ENCODE measurements at regions not wholly inside any gene's neighbourhood (a gene's known extent, or its start where the extent isn't known, plus 50 kb on each side); places are given as distances from the start of the nearest gene placed in this dataset.

- H4K8ac ChIP-seq (ENCODE audit: low read depth in 2 of 2, low read length in 2 of 2) = no peak overlapping the region
- no TSS peak for BruUV-seq (replicated peaks)
- dilution Hi-C loops (cut with HindIII; ENCODE audit: low sequenced_read_pairs, unreplicated experiment) (no loop called here), in situ Hi-C loops (cut with MboI; ENCODE audit: low sequenced_read_pairs) (no loop called here), intact Hi-C loops (cut with micrococcal nuclease) (no loop called here)
- 93% methylated on average over 3 of the region's 10 CpGs; no CpG with 5 or more reads in 1 of the 2 experiments for WGBS, 2 experiments (ENCODE audit: extremely low coverage in 2 of 2, insufficient read length in 1 of 2)
- H2AFZ ChIP-seq (replicated peaks; ENCODE audit: low read length, poor library complexity) = no peak overlapping the region
- ATAC-seq (ENCODE audit: low read depth) (no peak), DNase-seq (no peak)
- no peak overlapping the region for H3K23ac ChIP-seq (ENCODE audit: low read depth, low read length)
- no peak overlapping the region for H2BK15ac ChIP-seq (ENCODE audit: low read depth, low read length)
- no peak overlapping the region for H3K27ac ChIP-seq (ENCODE audit: insufficient read depth, low read length)
- H2AK5ac ChIP-seq (ENCODE audit: low read depth, low read length) = no peak overlapping the region
- no peak overlapping the region for H3K14ac ChIP-seq (replicated peaks; ENCODE audit: low read depth, low read length)
- no peaks in the 10 kb centered on the region for H3K36me3 ChIP-seq (ENCODE audit: control insufficient read depth, insufficient read depth, low read length)
- no peak overlapping the region for H2BK5ac ChIP-seq (ENCODE audit: low read depth, low read length, poor library complexity, severe bottlenecking)
- H3K4me3 ChIP-seq (ENCODE audit: insufficient read depth, low read depth, low read length) = no peak overlapping the region
- no peak overlapping the region for H4K91ac ChIP-seq (ENCODE audit: insufficient read depth, low read depth, low read length)
- H3K4ac ChIP-seq (ENCODE audit: low read depth, low read length) = no peak overlapping the region
- H3K79me1 ChIP-seq (ENCODE audit: low read depth in 1 of 2, low read length in 2 of 2) = no peaks in the 10 kb centered on the region
- H3K9ac ChIP-seq (ENCODE audit: low read depth, low read length) = no peak overlapping the region
- TF ChIP-seq FOS (IDR thresholded peaks at IDR 0.05; ENCODE audit: low read depth, low read length) (no peak), NFE2L2 (IDR thresholded peaks at IDR 0.05; ENCODE audit: low read depth, low read length) (no peak), RFX5 (IDR thresholded peaks at IDR 0.05; ENCODE audit: low read depth, low read length) (no peak), RAD21 (IDR thresholded peaks at IDR 0.05; ENCODE audit: low read length) (no peak), ELK1 (IDR thresholded peaks at IDR 0.05; ENCODE audit: borderline replicate concordance, low read depth, low read length) (no peak), BHLHE40 (IDR thresholded peaks at IDR 0.05; ENCODE audit: low read depth, low read length) (no peak), CHD1 (IDR thresholded peaks at IDR 0.05; ENCODE audit: low read depth, low read length) (no peak), CEBPB (IDR thresholded peaks at IDR 0.05; ENCODE audit: low read depth, low read length) (no peak), MXI1 (IDR thresholded peaks at IDR 0.05; ENCODE audit: borderline replicate concordance, low read depth, low read length) (no peak), MAFK (IDR thresholded peaks at IDR 0.05; ENCODE audit: low read depth, low read length) (no peak), POLR2A (IDR thresholded peaks at IDR 0.05; ENCODE audit: low read depth, low read length) (no peak)
- TF ChIP-seq, protein P1, sequence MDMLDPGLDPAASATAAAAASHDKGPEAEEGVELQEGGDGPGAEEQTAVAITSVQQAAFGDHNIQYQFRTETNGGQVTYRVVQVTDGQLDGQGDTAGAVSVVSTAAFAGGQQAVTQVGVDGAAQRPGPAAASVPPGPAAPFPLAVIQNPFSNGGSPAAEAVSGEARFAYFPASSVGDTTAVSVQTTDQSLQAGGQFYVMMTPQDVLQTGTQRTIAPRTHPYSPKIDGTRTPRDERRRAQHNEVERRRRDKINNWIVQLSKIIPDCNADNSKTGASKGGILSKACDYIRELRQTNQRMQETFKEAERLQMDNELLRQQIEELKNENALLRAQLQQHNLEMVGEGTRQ (IDR thresholded peaks at IDR 0.05; ENCODE audit: low read depth, low read length) = no peak
- TF ChIP-seq, protein P2, sequence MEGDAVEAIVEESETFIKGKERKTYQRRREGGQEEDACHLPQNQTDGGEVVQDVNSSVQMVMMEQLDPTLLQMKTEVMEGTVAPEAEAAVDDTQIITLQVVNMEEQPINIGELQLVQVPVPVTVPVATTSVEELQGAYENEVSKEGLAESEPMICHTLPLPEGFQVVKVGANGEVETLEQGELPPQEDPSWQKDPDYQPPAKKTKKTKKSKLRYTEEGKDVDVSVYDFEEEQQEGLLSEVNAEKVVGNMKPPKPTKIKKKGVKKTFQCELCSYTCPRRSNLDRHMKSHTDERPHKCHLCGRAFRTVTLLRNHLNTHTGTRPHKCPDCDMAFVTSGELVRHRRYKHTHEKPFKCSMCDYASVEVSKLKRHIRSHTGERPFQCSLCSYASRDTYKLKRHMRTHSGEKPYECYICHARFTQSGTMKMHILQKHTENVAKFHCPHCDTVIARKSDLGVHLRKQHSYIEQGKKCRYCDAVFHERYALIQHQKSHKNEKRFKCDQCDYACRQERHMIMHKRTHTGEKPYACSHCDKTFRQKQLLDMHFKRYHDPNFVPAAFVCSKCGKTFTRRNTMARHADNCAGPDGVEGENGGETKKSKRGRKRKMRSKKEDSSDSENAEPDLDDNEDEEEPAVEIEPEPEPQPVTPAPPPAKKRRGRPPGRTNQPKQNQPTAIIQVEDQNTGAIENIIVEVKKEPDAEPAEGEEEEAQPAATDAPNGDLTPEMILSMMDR (conservative IDR thresholded peaks at IDR 0.05; ENCODE audit: low read depth, low read length) = no peak
- H2BK120ac ChIP-seq (ENCODE audit: low read depth, low read length) = no peak overlapping the region
- POLR2A ChIA-PET (ENCODE audit: unreplicated experiment) = no interaction called here
- no peak overlapping the region for H2BK20ac ChIP-seq (ENCODE audit: low read depth, low read length)
- no peak overlapping the region for H3K18ac ChIP-seq (ENCODE audit: low read depth, low read length)
- H4K5ac ChIP-seq (ENCODE audit: low read depth, low read length) = no peak overlapping the region
- CTCF ChIA-PET = no interaction called here
- no peak overlapping the region for H3K56ac ChIP-seq (ENCODE audit: extremely low read depth, insufficient read depth, low read length)
- no peaks in the 10 kb centered on the region; the same call in 1 of the 2 replicates for H3K27me3 ChIP-seq (ENCODE audit: control insufficient read depth, insufficient read depth, low read length)
- H3K9me1 ChIP-seq (ENCODE audit: insufficient read depth, low read length) = no peaks in the 10 kb centered on the region
- H3K4me2 ChIP-seq (ENCODE audit: low read depth, low read length) = no peak overlapping the region
- H4K20me1 ChIP-seq (ENCODE audit: insufficient read depth, low read length) = no peaks in the 10 kb centered on the region
- no peak overlapping the region for H2AK9ac ChIP-seq (replicated peaks; ENCODE audit: low read depth, low read length, poor library complexity)
- H3K9me3 ChIP-seq (ENCODE audit: control insufficient read depth, insufficient read depth, low read length) = no peaks in the 10 kb centered on the region
- H3K4me1 ChIP-seq (ENCODE audit: control insufficient read depth, insufficient read depth, low read length) = no peaks in the 10 kb centered on the region
Observed at GRCh38 chr12:4211372-4211771, 62.2 kb upstream of the CCND2 start.

Data from IMR-90 (cell line).